PC-3 (cell line): ENCODE measurements at regions not wholly inside any gene's neighbourhood (a gene's known extent, or its start where the extent isn't known, plus 50 kb on each side); places are given as distances from the start of the nearest gene placed in this dataset.

ENCODE experiments used
- CTCF ChIP-seq: fragments of 300-600 bp; sonication (generic); conservative IDR thresholded peaks from 2 replicates; pipeline ENCODE4 v1.5.1; 2017; ENCODE audit warnings: antibody characterized with exemption, low read depth, mild to moderate bottlenecking, low read length
- EZH2 ChIP-seq: fragments of 300-600 bp; sonication (generic); IDR thresholded peaks from one replicate; pipeline ENCODE4 v1.6.1; 2017; ENCODE audit warnings: antibody characterized with exemption, mild to moderate bottlenecking, low read length; ENCODE audit not compliant: unreplicated experiment

DNA sequence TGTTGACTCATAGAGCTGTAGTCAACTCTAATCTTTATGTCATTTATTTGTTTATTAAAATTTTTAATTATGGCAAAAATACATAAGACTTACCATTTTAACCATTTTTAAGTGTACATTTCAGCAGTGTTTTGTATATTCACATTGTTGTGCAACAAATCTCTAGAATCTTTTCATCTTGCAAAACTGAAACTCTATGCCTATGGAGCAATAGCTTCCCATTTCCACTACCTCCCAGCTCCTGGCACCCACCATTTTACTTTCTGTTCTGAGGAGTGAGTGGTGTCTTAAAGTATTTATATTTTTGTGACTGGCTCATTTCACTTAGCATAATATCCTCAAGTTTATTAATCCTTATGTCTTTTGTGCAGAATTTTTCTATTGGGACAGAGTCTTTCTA is 181.0 kb downstream of the GPAT3 start:
- TF ChIP-seq CTCF (no peak), EZH2 (no peak)
